H1 (cell line): ENCODE measurements at regions not wholly inside any gene's neighbourhood (a gene's known extent, or its start where the extent isn't known, plus 50 kb on each side); places are given as distances from the start of the nearest gene placed in this dataset.

Experiments used
- ASH2L ChIP-seq: fragments of 200-600, 300-600 bp; sonication (generic); IDR thresholded peaks from one replicate; pipeline ENCODE4 v1.7.1; 2017; ENCODE audit warnings: low read length
- BCL11A ChIP-seq, 2 experiments: IDR thresholded peaks; one replicate each; pipeline ENCODE4 v1.6.1; 2011; ENCODE audit warnings: low read depth in 2 of 2, low read length in 2 of 2, mild to moderate bottlenecking in 2 of 2
- CHD1 ChIP-seq: IDR thresholded peaks from 2 replicates; pipeline ENCODE4 v1.6.1; 2012; ENCODE audit warnings: low read depth, low read length, improper control_type of control experiment
- CHD7 ChIP-seq: fragments of 300-600 bp; sonication (generic); IDR thresholded peaks from 2 replicates; pipeline ENCODE4 v1.7.1; 2012; ENCODE audit warnings: low read length, moderate library complexity, mild to moderate bottlenecking, inconsistent platforms; ENCODE audit not compliant: insufficient replicate concordance
- POLR2A ChIP-seq, 2 experiments: IDR thresholded peaks; 1 replicate in 1 of 2; 2 replicates in 1 of 2; pipeline ENCODE4 v1.6.1; 2011; ENCODE audit warnings: low read depth in 2 of 2, low read length in 2 of 2, mild to moderate bottlenecking in 2 of 2; ENCODE audit errors: control extremely low read depth in 1 of 2
- RBBP5 ChIP-seq: IDR thresholded peaks from 2 replicates; pipeline ENCODE4 v1.7.1; 2012; ENCODE audit warnings: low read depth, mild to moderate bottlenecking, inconsistent platforms, low read length, moderate library complexity, borderline replicate concordance
- SIRT6 ChIP-seq: IDR thresholded peaks from one replicate; pipeline ENCODE4 v1.7.1; 2012; ENCODE audit warnings: low read length, inconsistent platforms
- TEAD4 ChIP-seq: IDR thresholded peaks from 2 replicates; pipeline ENCODE4 v1.6.1; 2012; ENCODE audit warnings: low read depth, low read length, inconsistent platforms, mixed read lengths
- USF2 ChIP-seq: IDR thresholded peaks from 2 replicates; pipeline ENCODE4 v1.6.1; 2011; ENCODE audit warnings: low read length, improper control_type of control experiment

GRCh38 chr11:116420030-116420429 is 352.8 kb downstream of the BUD13 start (continued):
- TF ChIP-seq CHD7 (no peak), TEAD4 (no peak), USF2 (no peak), RBBP5 (no peak), CHD1 (no peak), SIRT6 (no peak), POLR2A (IDR thresholded peaks at IDR 0.05; ENCODE audit: control extremely low read depth in 1 of 2, low read depth in 2 of 2, low read length in 2 of 2) (no peak), BCL11A (IDR thresholded peaks at IDR 0.05; ENCODE audit: low read depth in 2 of 2, low read length in 2 of 2) (no peak), ASH2L (no peak)
